HG02885 (cell line): ENCODE measurements at regions not wholly inside any gene's neighbourhood (a gene's known extent, or its start where the extent isn't known, plus 50 kb on each side); places are given as distances from the start of the nearest gene placed in this dataset.

ENCODE experiments used
- ATAC-seq: cut with Tn5 transposase; IDR thresholded peaks from one replicate; pipeline ENCODE4 v1.9.1; 2021; ENCODE audit warnings: mild to moderate bottlenecking; ENCODE audit not compliant: unreplicated experiment, poor library complexity

GRCh38 chrX:137401092-137401491 is 164.8 kb upstream of the ZIC3 start:
- ATAC-seq = no peak

GRCh38 chrX:137387646-137388045 is 178.3 kb upstream of the ZIC3 start:
- no peak for ATAC-seq

GRCh38 chrX:137366018-137366633 is 199.8 kb upstream of the ZIC3 start:
- no peak for ATAC-seq

GRCh38 chrX:137363559-137363958 is 202.4 kb upstream of the ZIC3 start:
- no peak for ATAC-seq

GRCh38 chrX:137362583-137362982 is 203.3 kb upstream of the ZIC3 start:
- no peak for ATAC-seq

- ATAC-seq = no peak
These were observed 211.1 kb upstream of the ZIC3 start for GRCh38 chrX:137354851-137355250.

GRCh38 chrX:137353404-137353803 is 212.5 kb upstream of the ZIC3 start:
- peak; percentile 58 for ATAC-seq

- peak; percentile 37 for ATAC-seq
These were observed 213.7 kb upstream of the ZIC3 start for GRCh38 chrX:137352101-137352660.

GRCh38 chrX:137342969-137343368 is 223.0 kb upstream of the ZIC3 start:
- ATAC-seq = no peak

GRCh38 chrX:137313627-137314026 is 252.3 kb upstream of the ZIC3 start:
- no peak for ATAC-seq

GRCh38 chrX:137305404-137305803 is 260.5 kb upstream of the ZIC3 start:
- no peak for ATAC-seq

- no peak for ATAC-seq
These were observed 263.4 kb upstream of the GPR101 start for GRCh38 chrX:137297167-137297566.

GRCh38 chrX:137290011-137290410 is 256.2 kb upstream of the GPR101 start:
- no peak for ATAC-seq

GRCh38 chrX:137287191-137287590 is 253.4 kb upstream of the GPR101 start:
- ATAC-seq = no peak

- ATAC-seq = no peak
These were observed 252.6 kb upstream of the GPR101 start for GRCh38 chrX:137286423-137286822.

- ATAC-seq = no peak
These were observed 245.0 kb upstream of the GPR101 start for GRCh38 chrX:137278825-137279224.

GRCh38 chrX:137263374-137263773 is 229.6 kb upstream of the GPR101 start:
- no peak for ATAC-seq

- ATAC-seq = no peak
These were observed 211.4 kb upstream of the GPR101 start for GRCh38 chrX:137245183-137245582.

GRCh38 chrX:137236837-137237236 is 203.0 kb upstream of the GPR101 start:
- ATAC-seq = no peak

- ATAC-seq = no peak
These were observed 201.0 kb upstream of the GPR101 start for GRCh38 chrX:137234651-137235402.

- ATAC-seq = no peak
These were observed 199.7 kb upstream of the GPR101 start for GRCh38 chrX:137233478-137233877.

- ATAC-seq = no peak
These were observed 193.4 kb upstream of the GPR101 start for GRCh38 chrX:137227151-137227550.
